NCI-H2107 treated with DMSO at 0.1 percent for 48 hours (cell line): ENCODE measurements at regions not wholly inside any gene's neighbourhood (a gene's known extent, or its start where the extent isn't known, plus 50 kb on each side); places are given as distances from the start of the nearest gene placed in this dataset.

ENCODE experiments used
- DNase-seq: peaks from one replicate; lab custom pipeline; 2025; ENCODE audit not compliant: unreplicated experiment; lab: John Stamatoyannopoulos, UW

GRCh38 chr10:4048236-4048864 is 263.3 kb upstream of the KLF6 start:
- DNase-seq, result no peak

GRCh38 chr10:4046712-4047354 is 261.8 kb upstream of the KLF6 start:
- DNase-seq, result no peak

GRCh38 chr10:4046030-4046429 is 261.0 kb upstream of the KLF6 start:
- DNase-seq, result no peak

- DNase-seq, result no peak
These were observed 259.1 kb upstream of the KLF6 start for GRCh38 chr10:4043897-4044665.

- DNase-seq, result no peak
These were observed 256.6 kb upstream of the KLF6 start for GRCh38 chr10:4041635-4042034.

- no peak for DNase-seq
These were observed 253.0 kb upstream of the KLF6 start for GRCh38 chr10:4038000-4038399.

GRCh38 chr10:4035599-4035945 is 250.6 kb upstream of the KLF6 start:
- no peak for DNase-seq

GRCh38 chr10:4034907-4035598 is 250.0 kb upstream of the KLF6 start:
- no peak for DNase-seq

- no peak for DNase-seq
These were observed 248.4 kb upstream of the KLF6 start for GRCh38 chr10:4033341-4033896.

GRCh38 chr10:4029866-4030265 is 244.9 kb upstream of the KLF6 start:
- DNase-seq, result no peak

- no peak for DNase-seq
These were observed 244.0 kb upstream of the KLF6 start for GRCh38 chr10:4028854-4029583.

- DNase-seq, result no peak
These were observed 243.0 kb upstream of the KLF6 start for GRCh38 chr10:4028027-4028471.

- no peak for DNase-seq
These were observed 240.3 kb upstream of the KLF6 start for GRCh38 chr10:4025339-4025738.

- DNase-seq, result no peak
These were observed 239.7 kb upstream of the KLF6 start for GRCh38 chr10:4024516-4025245.

GRCh38 chr10:4024027-4024426 is 239.0 kb upstream of the KLF6 start:
- DNase-seq, result no peak

- no peak for DNase-seq
These were observed 237.5 kb upstream of the KLF6 start for GRCh38 chr10:4022473-4022872.

- DNase-seq, result no peak
These were observed 235.6 kb upstream of the KLF6 start for GRCh38 chr10:4020631-4021030.

GRCh38 chr10:4018054-4018511 is 233.1 kb upstream of the KLF6 start:
- no peak for DNase-seq

GRCh38 chr10:4017336-4017735 is 232.3 kb upstream of the KLF6 start:
- no peak for DNase-seq

GRCh38 chr10:4016214-4016740 is 231.3 kb upstream of the KLF6 start:
- DNase-seq, result no peak
